Kidney epithelial cell (primary cell): ENCODE measurements at regions not wholly inside any gene's neighbourhood (a gene's known extent, or its start where the extent isn't known, plus 50 kb on each side); places are given as distances from the start of the nearest gene placed in this dataset.
"Not testable (repeated sequence)": the region's sequence is repeated elsewhere in the genome, so short reads cannot be mapped to it uniquely, and the experiment has no call there.

Experiments used
- DNase-seq: peaks from one replicate; pipeline ENCODE4 v3.0.0-alpha.2; 2010; ENCODE audit warnings: low read depth
- H3K27me3 ChIP-seq: 2 replicates; pipeline ENCODE4 v1.6.0; 2011; ENCODE audit warnings: low read length; ENCODE audit not compliant: control insufficient read depth, insufficient read depth
- H3K36me3 ChIP-seq: 2 replicates; pipeline ENCODE4 v1.5.1; 2011; ENCODE audit warnings: low read length; ENCODE audit not compliant: control insufficient read depth, insufficient read depth
- H3K4me3 ChIP-seq: 2 replicates; pipeline ENCODE4 v1.5.1; 2011; ENCODE audit warnings: low read depth, mild to moderate bottlenecking, control low read depth, low read length
- CTCF ChIP-seq: IDR thresholded peaks from 2 replicates; pipeline ENCODE4 v1.5.1; 2011; ENCODE audit warnings: mild to moderate bottlenecking, moderate library complexity, low read length, control low read depth, inconsistent platforms; ENCODE audit not compliant: insufficient read depth, poor library complexity, severe bottlenecking

DNA sequence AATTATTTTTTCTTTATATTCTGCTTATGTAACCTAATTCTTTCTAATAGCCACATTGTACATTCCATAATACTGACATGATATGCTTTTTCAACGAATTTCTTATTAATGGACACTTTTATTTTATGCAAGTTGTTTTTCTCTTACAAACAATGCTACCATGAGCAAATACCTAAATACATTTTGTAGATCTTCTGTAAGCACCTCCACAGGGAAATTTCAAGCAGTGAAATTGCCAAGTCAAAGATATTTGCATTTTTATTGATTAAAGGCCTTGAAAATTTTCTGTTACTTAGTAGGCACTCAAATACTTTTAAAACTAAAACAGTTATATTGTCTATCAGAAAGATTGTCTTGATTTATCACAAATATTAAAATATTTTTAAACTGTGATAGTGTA lies 79.6 kb upstream of the C3orf49 start:
- no peaks in the 10 kb centered on the region for H3K27me3 ChIP-seq
- TF ChIP-seq CTCF: no peak
- no peak overlapping the region for H3K4me3 ChIP-seq
- no peaks in the 10 kb centered on the region for H3K36me3 ChIP-seq
- no peak for DNase-seq

- no peak overlapping the region for H3K4me3 ChIP-seq
- DNase-seq: no peak
- no peaks in the 10 kb centered on the region for H3K36me3 ChIP-seq
- TF ChIP-seq CTCF: no peak
- H3K27me3 ChIP-seq: no peaks in the 10 kb centered on the region
Measured at GRCh38 chr3:63740116-63740515, 79.0 kb upstream of the C3orf49 start.

DNA sequence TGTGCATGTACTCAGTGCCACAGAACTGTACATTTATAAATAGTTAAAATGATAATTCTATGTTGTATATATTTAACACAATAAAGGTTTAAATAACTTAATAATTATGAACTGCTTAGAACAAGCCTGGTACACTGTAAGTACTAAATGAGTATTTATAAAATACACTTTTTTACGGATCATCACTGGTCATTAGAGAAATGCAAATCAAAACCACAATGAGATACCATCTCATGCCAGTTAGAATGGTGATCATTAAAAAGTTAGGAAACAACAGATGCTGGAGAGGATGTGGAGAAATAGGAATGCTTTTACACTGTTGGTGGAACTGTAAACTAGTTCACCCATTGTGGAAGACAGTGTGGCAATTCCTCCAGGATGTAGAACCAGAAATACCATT lies 74.4 kb upstream of the C3orf49 start:
- not testable (repeated sequence) for H3K27me3 ChIP-seq, DNase-seq

DNA sequence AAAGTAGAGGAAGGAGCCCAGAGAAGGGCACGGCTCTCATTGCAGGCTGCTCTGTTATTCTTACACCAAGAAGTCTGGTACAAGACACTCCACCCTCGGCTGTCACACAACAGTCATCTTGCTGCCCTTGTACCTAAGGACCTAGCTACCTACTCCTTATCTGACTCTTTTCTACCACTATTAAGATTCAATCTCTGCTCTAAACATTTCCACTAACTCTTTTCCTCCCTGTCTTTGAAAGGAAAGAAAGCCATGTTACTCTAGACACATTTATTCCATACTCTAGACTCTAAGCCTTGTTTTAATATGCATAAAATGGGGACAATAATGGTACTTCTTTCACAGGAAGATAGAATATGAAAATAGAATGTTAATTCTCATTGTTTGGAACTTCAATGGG lies 73.3 kb upstream of the C3orf49 start:
- Histone ChIP-seq H3K4me3 (no peak overlapping the region), H3K27me3 (no peaks in the 10 kb centered on the region), H3K36me3 (no peaks in the 10 kb centered on the region)
- no peak for TF ChIP-seq CTCF
- no peak for DNase-seq

More for the DNA sequence above, 74.4 kb upstream of the C3orf49 start:
- H3K36me3 ChIP-seq, H3K4me3 ChIP-seq: not testable (repeated sequence)

- DNase-seq: no peak
- no peaks in the 10 kb centered on the region for H3K27me3 ChIP-seq
- no peak overlapping the region for H3K4me3 ChIP-seq
Measured at GRCh38 chr3:63746211-63746610, 72.9 kb upstream of the C3orf49 start.

DNA sequence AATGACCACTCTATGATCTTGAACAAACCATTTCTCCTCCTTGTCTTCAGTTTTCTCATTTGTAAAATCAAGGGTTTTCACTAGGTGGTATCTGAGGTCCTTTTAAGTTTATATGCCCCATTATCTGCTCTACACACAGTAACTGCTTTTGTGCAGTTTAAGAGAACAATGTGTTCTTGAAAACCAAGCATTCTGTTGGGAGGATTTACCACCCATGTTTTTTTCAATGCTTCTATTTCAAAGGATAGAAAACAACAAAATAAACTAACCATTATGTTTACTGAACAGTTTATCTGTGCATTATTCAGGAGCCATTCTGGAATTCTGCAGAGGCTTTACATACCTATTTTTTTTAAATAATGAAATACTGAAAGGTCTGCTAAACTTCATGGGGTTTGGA lies 67.6 kb upstream of the C3orf49 start:
- no peaks in the 10 kb centered on the region for H3K36me3 ChIP-seq
- no peak for TF ChIP-seq CTCF
- no peaks in the 10 kb centered on the region for H3K27me3 ChIP-seq
- DNase-seq: no peak
- H3K4me3 ChIP-seq: no peak overlapping the region

More at GRCh38 chr3:63746211-63746610, 72.9 kb upstream of the C3orf49 start:
- no peaks in the 10 kb centered on the region for H3K36me3 ChIP-seq
- no peak for TF ChIP-seq CTCF
